ENCODE measurements at regions not wholly inside any gene's neighbourhood (a gene's known extent, or its start where the extent isn't known, plus 50 kb on each side); places are given as distances from the start of the nearest gene placed in this dataset.

DNA sequence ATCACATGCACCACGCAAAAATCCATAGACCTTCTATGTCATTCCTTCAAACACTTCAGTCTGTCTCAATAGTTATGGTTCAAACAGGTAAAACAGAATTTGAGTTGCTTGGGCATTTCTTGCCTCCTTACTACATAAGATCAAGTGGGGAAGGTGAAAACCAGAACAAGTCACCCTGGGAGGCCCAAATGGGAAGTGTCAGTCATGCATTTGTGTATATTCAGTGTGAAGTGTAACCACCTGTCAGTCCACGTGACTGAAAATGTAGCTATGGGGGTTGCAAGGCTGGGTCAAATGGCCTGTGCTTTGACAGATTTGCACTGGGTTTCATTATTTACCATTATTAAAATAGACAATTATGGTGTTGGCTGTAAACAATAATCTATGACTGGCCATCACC lies 176.6 kb upstream of the VIPR2 start:
- no peak for TF ChIP-seq ZNF589 (CRISPR knock-in tag; conservative IDR thresholded peaks at IDR 0.05)
- no peak for TF ChIP-seq SRSF1 (optimal IDR thresholded peaks at IDR 0.05; ENCODE audit: low read depth, low read length)
- TF ChIP-seq, protein P1, sequence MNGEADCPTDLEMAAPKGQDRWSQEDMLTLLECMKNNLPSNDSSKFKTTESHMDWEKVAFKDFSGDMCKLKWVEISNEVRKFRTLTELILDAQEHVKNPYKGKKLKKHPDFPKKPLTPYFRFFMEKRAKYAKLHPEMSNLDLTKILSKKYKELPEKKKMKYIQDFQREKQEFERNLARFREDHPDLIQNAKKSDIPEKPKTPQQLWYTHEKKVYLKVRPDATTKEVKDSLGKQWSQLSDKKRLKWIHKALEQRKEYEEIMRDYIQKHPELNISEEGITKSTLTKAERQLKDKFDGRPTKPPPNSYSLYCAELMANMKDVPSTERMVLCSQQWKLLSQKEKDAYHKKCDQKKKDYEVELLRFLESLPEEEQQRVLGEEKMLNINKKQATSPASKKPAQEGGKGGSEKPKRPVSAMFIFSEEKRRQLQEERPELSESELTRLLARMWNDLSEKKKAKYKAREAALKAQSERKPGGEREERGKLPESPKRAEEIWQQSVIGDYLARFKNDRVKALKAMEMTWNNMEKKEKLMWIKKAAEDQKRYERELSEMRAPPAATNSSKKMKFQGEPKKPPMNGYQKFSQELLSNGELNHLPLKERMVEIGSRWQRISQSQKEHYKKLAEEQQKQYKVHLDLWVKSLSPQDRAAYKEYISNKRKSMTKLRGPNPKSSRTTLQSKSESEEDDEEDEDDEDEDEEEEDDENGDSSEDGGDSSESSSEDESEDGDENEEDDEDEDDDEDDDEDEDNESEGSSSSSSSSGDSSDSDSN (CRISPR knock-in tag; IDR thresholded peaks at IDR 0.05), result no peak
- no peak for TF ChIP-seq FOXP1 (IDR thresholded peaks at IDR 0.05)
- TF ChIP-seq FOXP1 (CRISPR knock-in tag; IDR thresholded peaks at IDR 0.05), result no peak
- no peak for TF ChIP-seq EZH2 (conservative IDR thresholded peaks at IDR 0.05; ENCODE audit: low read depth, low read length)
- no peak for TF ChIP-seq SMC3 (IDR thresholded peaks at IDR 0.05; ENCODE audit: low read length)
